H9 (cell line): ENCODE measurements at regions not wholly inside any gene's neighbourhood (a gene's known extent, or its start where the extent isn't known, plus 50 kb on each side); places are given as distances from the start of the nearest gene placed in this dataset.

ENCODE experiments used
- DNase-seq: peaks from one replicate; pipeline ENCODE4 v3.0.0-alpha.2; 2017
- H2AFZ ChIP-seq: one replicate; pipeline ENCODE4 v1.6.1; 2013; ENCODE audit warnings: mild to moderate bottlenecking, low read length, control low read depth, moderate library complexity
- H2AK5ac ChIP-seq: 2 replicates; pipeline ENCODE4 v1.6.1; 2013; ENCODE audit warnings: low read length, control low read depth, mixed read lengths; ENCODE audit not compliant: insufficient read length
- H2BK120ac ChIP-seq: one replicate; pipeline ENCODE4 v1.6.1; 2013; ENCODE audit warnings: low read depth, mild to moderate bottlenecking, low read length, control low read depth, inconsistent platforms; ENCODE audit not compliant: poor library complexity, severe bottlenecking
- H2BK12ac ChIP-seq: 2 replicates; pipeline ENCODE4 v1.6.1; 2013; ENCODE audit warnings: low read length, control low read depth, mixed read lengths, low read depth; ENCODE audit not compliant: insufficient read length
- H2BK15ac ChIP-seq: 2 replicates; pipeline ENCODE4 v1.6.1; 2013; ENCODE audit warnings: low read depth, low read length, control low read depth
- H2BK20ac ChIP-seq: one replicate; pipeline ENCODE4 v1.6.1; 2013; ENCODE audit warnings: low read depth, mild to moderate bottlenecking, low read length, control low read depth, inconsistent platforms; ENCODE audit not compliant: poor library complexity, severe bottlenecking
- H2BK5ac ChIP-seq: 2 replicates; pipeline ENCODE4 v1.6.1; 2013; ENCODE audit warnings: low read length, control low read depth, mixed read lengths; ENCODE audit not compliant: insufficient read length
- H3K14ac ChIP-seq: 2 replicates; pipeline ENCODE4 v1.6.1; 2013; ENCODE audit warnings: low read length, control low read depth; ENCODE audit not compliant: insufficient read depth
- H3K18ac ChIP-seq: 2 replicates; pipeline ENCODE4 v1.6.1; 2013; ENCODE audit warnings: low read depth, mild to moderate bottlenecking, mixed read lengths, low read length, control low read depth; ENCODE audit not compliant: insufficient read length
- H3K23ac ChIP-seq: 2 replicates; pipeline ENCODE4 v1.6.1; 2013; ENCODE audit warnings: low read length, control low read depth, mixed read lengths, low read depth; ENCODE audit not compliant: insufficient read length
- H3K23me2 ChIP-seq: 2 replicates; pipeline ENCODE4 v1.6.1; 2013; ENCODE audit warnings: low read depth, mild to moderate bottlenecking, mixed read lengths, low read length, control low read depth; ENCODE audit not compliant: insufficient read length, poor library complexity, severe bottlenecking
- H3K27ac ChIP-seq: 2 replicates; pipeline ENCODE4 v1.5.1; 2013; ENCODE audit warnings: low read length, control low read depth, mixed read lengths, low read depth; ENCODE audit not compliant: insufficient read length
- H3K27me3 ChIP-seq: 2 replicates; pipeline ENCODE4 v1.6.1; 2013; ENCODE audit warnings: low read length, control low read depth, inconsistent platforms; ENCODE audit not compliant: insufficient read depth
- H3K4ac ChIP-seq: 2 replicates; pipeline ENCODE4 v1.6.1; 2013; ENCODE audit warnings: low read depth, mild to moderate bottlenecking, control low read depth, inconsistent platforms, low read length, moderate library complexity
- H3K4me1 ChIP-seq: 2 replicates; pipeline ENCODE4 v1.6.1; 2013; ENCODE audit warnings: low read length, control low read depth, inconsistent platforms; ENCODE audit not compliant: insufficient read depth
- H3K4me2 ChIP-seq: 2 replicates; pipeline ENCODE4 v1.6.1; 2013; ENCODE audit warnings: low read length, control low read depth, mixed read lengths; ENCODE audit not compliant: insufficient read length, insufficient read depth
- H3K56ac ChIP-seq: 2 replicates; pipeline ENCODE4 v1.6.1; 2013; ENCODE audit warnings: low read depth, mild to moderate bottlenecking, mixed read lengths, low read length, control low read depth; ENCODE audit not compliant: insufficient read length
- H3K79me1 ChIP-seq: 2 replicates; pipeline ENCODE4 v1.6.1; 2013; ENCODE audit warnings: low read depth, mild to moderate bottlenecking, moderate library complexity, low read length, control low read depth, inconsistent platforms; ENCODE audit not compliant: insufficient read depth, poor library complexity, severe bottlenecking
- H3K79me2 ChIP-seq: 2 replicates; pipeline ENCODE4 v1.6.1; 2013; ENCODE audit warnings: low read length, control low read depth, inconsistent platforms; ENCODE audit not compliant: insufficient read depth
- H3K9ac ChIP-seq: 2 replicates; pipeline ENCODE4 v1.6.1; 2013; ENCODE audit warnings: low read length, control low read depth, mixed read lengths; ENCODE audit not compliant: insufficient read length; ENCODE audit errors: extremely low read depth
- H3K9me3 ChIP-seq: one replicate; pipeline ENCODE4 v1.6.1; 2013; ENCODE audit warnings: low read depth, low read length, inconsistent platforms; ENCODE audit not compliant: control insufficient read depth
- H3T11ph ChIP-seq: one replicate; pipeline ENCODE4 v1.6.1; 2013; ENCODE audit warnings: mild to moderate bottlenecking, low read length, control low read depth, inconsistent platforms
- H4K20me1 ChIP-seq: one replicate; pipeline ENCODE4 v1.6.1; 2013; ENCODE audit not compliant: control insufficient read depth, insufficient read length, insufficient read depth
- H4K5ac ChIP-seq: 2 replicates; pipeline ENCODE4 v1.6.1; 2013; ENCODE audit warnings: low read depth, mild to moderate bottlenecking, mixed read lengths, low read length, control low read depth; ENCODE audit not compliant: insufficient read length
- H4K8ac ChIP-seq: replicated peaks from 2 replicates; pipeline ENCODE4 v1.6.1; 2013; ENCODE audit warnings: low read length, control low read depth, mixed read lengths, low read depth; ENCODE audit not compliant: insufficient read length
- H4K91ac ChIP-seq: 2 replicates; pipeline ENCODE4 v1.6.1; 2013; ENCODE audit warnings: low read depth, mild to moderate bottlenecking, moderate library complexity, mixed read lengths, low read length, control low read depth; ENCODE audit not compliant: insufficient read length
- H3K27ac Mint-ChIP-seq, 3 experiments: 2 replicates in 2 of 3; 3 replicates in 1 of 3; pipeline ENCODE4 v1.8.0; 2020 to 2021; ENCODE audit warnings: mixed read lengths in 3 of 3, mild to moderate bottlenecking in 1 of 3, moderate library complexity in 1 of 3
- H3K27me3 Mint-ChIP-seq: 2 replicates; pipeline ENCODE4 v1.8.0; 2021; ENCODE audit warnings: low read depth, mild to moderate bottlenecking, moderate library complexity, mixed read lengths
- H3K36me3 Mint-ChIP-seq, 3 experiments: 2 replicates in 2 of 3; 3 replicates in 1 of 3; pipeline ENCODE4 v1.8.0; 2020 to 2021; ENCODE audit warnings: low read depth in 3 of 3, mixed read lengths in 3 of 3; ENCODE audit not compliant: insufficient read depth in 1 of 3
- H3K4me1 Mint-ChIP-seq, 2 experiments: 2 replicates each; pipeline ENCODE4 v1.8.0; 2020; ENCODE audit warnings: mixed read lengths in 2 of 2
- H3K4me3 Mint-ChIP-seq, 2 experiments: 2 replicates in 1 of 2; 3 replicates in 1 of 2; pipeline ENCODE4 v1.8.0; 2020 to 2021; ENCODE audit warnings: mild to moderate bottlenecking in 2 of 2, mixed read lengths in 2 of 2, moderate library complexity in 1 of 2
- H3K9me3 Mint-ChIP-seq, 2 experiments: 2 replicates in 1 of 2; 3 replicates in 1 of 2; pipeline ENCODE4 v1.8.0; 2020; ENCODE audit warnings: mild to moderate bottlenecking in 2 of 2, mixed read lengths in 2 of 2, moderate library complexity in 1 of 2
- WGBS: extraction: QIAGEN DNeasy Blood & Tissue Kit; methylation state at CpG from one replicate; pipeline ENCODE4 v1.1.7; 2013; ENCODE audit warnings: missing lambda C conversion rate, low lambda C conversion rate, mixed read lengths; ENCODE audit not compliant: insufficient read length; ENCODE audit errors: extremely low coverage; 5-methylcytosine and 5-hydroxymethylcytosine counted together
- TF ChIP-seq, protein P1 (sequence below): fragments of 200-600 bp; sonication (generic); conservative IDR thresholded peaks from 3 replicates; pipeline ENCODE4 v1.8.0; 2021; ENCODE audit warnings: antibody characterized with exemption, mild to moderate bottlenecking

DNA sequence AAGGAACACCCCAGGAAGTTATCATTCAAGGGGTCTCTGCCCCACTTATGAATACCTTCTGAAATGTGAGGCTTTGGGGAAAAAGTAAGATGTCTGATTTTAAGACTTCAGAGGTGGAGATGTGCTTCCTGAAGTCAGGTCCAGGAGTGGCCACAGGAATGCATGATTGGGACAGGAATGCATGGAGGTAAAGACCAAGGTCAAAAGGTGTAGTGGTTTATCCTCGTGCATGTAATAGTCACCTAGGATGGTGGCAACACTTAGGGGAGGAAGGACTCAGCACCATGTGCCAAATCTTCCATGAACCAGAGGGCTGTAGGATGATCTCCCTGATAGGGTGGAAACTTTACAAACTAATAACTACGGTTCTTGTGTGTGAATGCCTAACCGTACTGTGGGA is 217.3 kb downstream of the C12orf75 start:
- Histone ChIP-seq H3T11ph (no peak overlapping the region), H2BK15ac (no peak overlapping the region), H4K20me1 (no peaks in the 10 kb centered on the region), H3K27ac (no peak overlapping the region), H3K23me2 (no peaks in the 10 kb centered on the region), H3K14ac (no peak overlapping the region), H2AK5ac (no peak overlapping the region), H4K8ac (no peak overlapping the region), H3K56ac (no peak overlapping the region), H2BK20ac (no peak overlapping the region), H2BK5ac (no peak overlapping the region), H3K23ac (no peak overlapping the region), H3K27me3 (no peaks in the 10 kb centered on the region), H4K5ac (no peak overlapping the region), H4K91ac (no peak overlapping the region), H2AFZ (no peak overlapping the region), H3K79me1 (no peaks in the 10 kb centered on the region), H3K79me2 (no peaks in the 10 kb centered on the region), H3K9me3 (no peaks in the 10 kb centered on the region), H3K9ac (no peak overlapping the region), H3K4me1 (no peaks in the 10 kb centered on the region), H2BK120ac (no peak overlapping the region), H2BK12ac (no peak overlapping the region), H3K18ac (no peak overlapping the region), H3K4ac (no peak overlapping the region), H3K4me2 (no peak overlapping the region)
- Mint-ChIP-seq H3K27ac (no peak overlapping the region), H3K36me3 (peaks cover 0 to 5% (median 0%) of the 10 kb centered on the region in 3 experiments; a peak in 2 of 7 replicates), H3K27me3 (peaks cover 2% of the 10 kb centered on the region; the same call in 1 of the 2 replicates), H3K9me3 (no peaks in the 10 kb centered on the region; a peak in 3 of 5 replicates), H3K4me3 (no peak overlapping the region), H3K4me1 (no peaks in the 10 kb centered on the region)
- no CpG with 5 or more reads among the region's 3 CpGs for WGBS
- TF ChIP-seq, protein P1, sequence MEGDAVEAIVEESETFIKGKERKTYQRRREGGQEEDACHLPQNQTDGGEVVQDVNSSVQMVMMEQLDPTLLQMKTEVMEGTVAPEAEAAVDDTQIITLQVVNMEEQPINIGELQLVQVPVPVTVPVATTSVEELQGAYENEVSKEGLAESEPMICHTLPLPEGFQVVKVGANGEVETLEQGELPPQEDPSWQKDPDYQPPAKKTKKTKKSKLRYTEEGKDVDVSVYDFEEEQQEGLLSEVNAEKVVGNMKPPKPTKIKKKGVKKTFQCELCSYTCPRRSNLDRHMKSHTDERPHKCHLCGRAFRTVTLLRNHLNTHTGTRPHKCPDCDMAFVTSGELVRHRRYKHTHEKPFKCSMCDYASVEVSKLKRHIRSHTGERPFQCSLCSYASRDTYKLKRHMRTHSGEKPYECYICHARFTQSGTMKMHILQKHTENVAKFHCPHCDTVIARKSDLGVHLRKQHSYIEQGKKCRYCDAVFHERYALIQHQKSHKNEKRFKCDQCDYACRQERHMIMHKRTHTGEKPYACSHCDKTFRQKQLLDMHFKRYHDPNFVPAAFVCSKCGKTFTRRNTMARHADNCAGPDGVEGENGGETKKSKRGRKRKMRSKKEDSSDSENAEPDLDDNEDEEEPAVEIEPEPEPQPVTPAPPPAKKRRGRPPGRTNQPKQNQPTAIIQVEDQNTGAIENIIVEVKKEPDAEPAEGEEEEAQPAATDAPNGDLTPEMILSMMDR = no peak
- DNase-seq = no peak
